ENCODE measurements at regions not wholly inside any gene's neighbourhood (a gene's known extent, or its start where the extent isn't known, plus 50 kb on each side); places are given as distances from the start of the nearest gene placed in this dataset.
"Not testable (repeated sequence)": the region's sequence is repeated elsewhere in the genome, so short reads cannot be mapped to it uniquely, and the experiment has no call there.

GRCh38 chr19:13712767-13713201 is 51.5 kb upstream of the MRI1 start:
- no peak for DNase-seq

- DNase-seq: no peak
Observed at GRCh38 chr19:13707915-13708314, 56.4 kb upstream of the MRI1 start.

- no peak for DNase-seq
Observed at GRCh38 chr19:13705928-13706447, 58.3 kb upstream of the MRI1 start.

GRCh38 chr19:13705201-13705600 is 59.1 kb upstream of the MRI1 start:
- no peak for DNase-seq

- no peak for DNase-seq
Observed at GRCh38 chr19:13701624-13702023, 62.7 kb upstream of the MRI1 start.

- DNase-seq: no peak
Observed at GRCh38 chr19:13700621-13701020, 63.7 kb upstream of the MRI1 start.

- no peak for DNase-seq
Observed at GRCh38 chr19:13699786-13700185, 64.5 kb upstream of the MRI1 start.

- no peak for DNase-seq
Observed at GRCh38 chr19:13696839-13697238, 67.5 kb upstream of the MRI1 start.

GRCh38 chr19:13693889-13694288 is 70.4 kb upstream of the MRI1 start:
- no peak for DNase-seq

GRCh38 chr19:13691569-13692435 is 72.5 kb upstream of the MRI1 start:
- no peak for DNase-seq

GRCh38 chr19:13689085-13689484 is 75.2 kb upstream of the MRI1 start:
- DNase-seq: no peak

GRCh38 chr19:13684021-13684420 is 80.3 kb upstream of the MRI1 start:
- no peak for DNase-seq

- DNase-seq: no peak
Observed at GRCh38 chr19:13681509-13681908, 82.8 kb upstream of the MRI1 start.

- not testable (repeated sequence) for DNase-seq
Observed at GRCh38 chr19:13680708-13681360, 83.5 kb upstream of the MRI1 start.

GRCh38 chr19:13676967-13677366 is 87.4 kb upstream of the MRI1 start:
- not testable (repeated sequence) for DNase-seq

GRCh38 chr19:13672480-13673175 is 91.7 kb upstream of the MRI1 start:
- DNase-seq: not testable (repeated sequence)

- DNase-seq: no peak
Observed at GRCh38 chr19:13670846-13671245, 93.5 kb upstream of the MRI1 start.

GRCh38 chr19:13669780-13670355 is 94.5 kb upstream of the MRI1 start:
- DNase-seq: no peak

GRCh38 chr19:13668964-13669363 is 95.4 kb upstream of the MRI1 start:
- DNase-seq: no peak

- no peak for DNase-seq
Observed at GRCh38 chr19:13666165-13666564, 98.2 kb upstream of the MRI1 start.

GRCh38 chr19:13665125-13665905 is 99.0 kb upstream of the MRI1 start:
- no peak for DNase-seq
